HEK293T (cell line): ENCODE measurements at regions not wholly inside any gene's neighbourhood (a gene's known extent, or its start where the extent isn't known, plus 50 kb on each side); places are given as distances from the start of the nearest gene placed in this dataset.

Experiments used
- ARNT ChIP-seq: fragments of 450-650 bp; IDR thresholded peaks from 2 replicates; pipeline ENCODE4 v1.6.1; 2017; ENCODE audit warnings: mild to moderate bottlenecking
- BHLHE40 ChIP-seq: fragments of 450-650 bp; IDR thresholded peaks from 2 replicates; pipeline ENCODE4 v1.6.1; 2016; ENCODE audit warnings: mild to moderate bottlenecking, moderate library complexity, borderline replicate concordance
- ELF4 ChIP-seq: fragments of 450-650 bp; IDR thresholded peaks from 2 replicates; pipeline ENCODE4 v1.6.1; 2017; ENCODE audit warnings: antibody characterized with exemption
- FOXM1 ChIP-seq: fragments of 450-650 bp; IDR thresholded peaks from 2 replicates; pipeline ENCODE4 v1.6.1; 2017; ENCODE audit warnings: mild to moderate bottlenecking, borderline replicate concordance
- SP1 ChIP-seq: fragments of 450-650 bp; IDR thresholded peaks from 2 replicates; pipeline ENCODE4 v1.6.1; 2017

GRCh38 chr13:78323848-78324247 lies 279.5 kb downstream of the POU4F1 start:
- TF ChIP-seq FOXM1 (no peak), SP1 (no peak), BHLHE40 (no peak), ARNT (no peak), ELF4 (no peak)
